Calu3 (cell line): ENCODE measurements at regions not wholly inside any gene's neighbourhood (a gene's known extent, or its start where the extent isn't known, plus 50 kb on each side); places are given as distances from the start of the nearest gene placed in this dataset.

Experiments used
- BruUV-seq: library from RNA; stranded (reverse); fragments of 400-500 nt; replicated peaks from 2 replicates; lab custom pipeline; 2021; lab: Mats Ljungman, UMichigan
- CTCF ChIA-PET: fragments of 300-600 bp; sonication (Branson Sonifier 250); formaldehyde crosslinking; loops from one replicate; lab custom pipeline; 2022; ENCODE audit warnings: antibody characterized with exemption; lab: Charles Lee
- DNase-seq: peaks from one replicate; pipeline ENCODE4 v3.0.0; 2022
- H3K27ac Mint-ChIP-seq: one replicate; pipeline ENCODE4 v1.8.0; 2022; ENCODE audit warnings: mixed read lengths; ENCODE audit not compliant: unreplicated experiment
- H3K27me3 Mint-ChIP-seq: one replicate; pipeline ENCODE4 v1.8.0; 2022; ENCODE audit warnings: mixed read lengths; ENCODE audit not compliant: unreplicated experiment
- H3K36me3 Mint-ChIP-seq: one replicate; pipeline ENCODE4 v1.8.0; 2022; ENCODE audit warnings: mild to moderate bottlenecking, moderate library complexity, mixed read lengths; ENCODE audit not compliant: insufficient read depth, unreplicated experiment
- H3K4me1 Mint-ChIP-seq: one replicate; pipeline ENCODE4 v1.8.0; 2022; ENCODE audit warnings: mild to moderate bottlenecking, low read depth, mixed read lengths; ENCODE audit not compliant: unreplicated experiment
- H3K4me3 Mint-ChIP-seq: one replicate; pipeline ENCODE4 v1.8.0; 2022; ENCODE audit warnings: mild to moderate bottlenecking, low read depth, moderate library complexity, mixed read lengths; ENCODE audit not compliant: unreplicated experiment
- H3K9me3 Mint-ChIP-seq: one replicate; pipeline ENCODE4 v1.8.0; 2022; ENCODE audit warnings: low read depth, mixed read lengths; ENCODE audit not compliant: unreplicated experiment
- CTCF ChIP-seq: fragments of 200-600 bp; IDR thresholded peaks from one replicate; pipeline ENCODE4 v1.8.0; 2022; ENCODE audit warnings: antibody characterized with exemption; ENCODE audit not compliant: unreplicated experiment
- intact Hi-C: fragments of 100-400 bp; cut with micrococcal nuclease; formaldehyde crosslinking; loops from one replicate; pipeline ENCODE4 v1.10.0; 2022; ENCODE audit not compliant: unreplicated experiment

DNA sequence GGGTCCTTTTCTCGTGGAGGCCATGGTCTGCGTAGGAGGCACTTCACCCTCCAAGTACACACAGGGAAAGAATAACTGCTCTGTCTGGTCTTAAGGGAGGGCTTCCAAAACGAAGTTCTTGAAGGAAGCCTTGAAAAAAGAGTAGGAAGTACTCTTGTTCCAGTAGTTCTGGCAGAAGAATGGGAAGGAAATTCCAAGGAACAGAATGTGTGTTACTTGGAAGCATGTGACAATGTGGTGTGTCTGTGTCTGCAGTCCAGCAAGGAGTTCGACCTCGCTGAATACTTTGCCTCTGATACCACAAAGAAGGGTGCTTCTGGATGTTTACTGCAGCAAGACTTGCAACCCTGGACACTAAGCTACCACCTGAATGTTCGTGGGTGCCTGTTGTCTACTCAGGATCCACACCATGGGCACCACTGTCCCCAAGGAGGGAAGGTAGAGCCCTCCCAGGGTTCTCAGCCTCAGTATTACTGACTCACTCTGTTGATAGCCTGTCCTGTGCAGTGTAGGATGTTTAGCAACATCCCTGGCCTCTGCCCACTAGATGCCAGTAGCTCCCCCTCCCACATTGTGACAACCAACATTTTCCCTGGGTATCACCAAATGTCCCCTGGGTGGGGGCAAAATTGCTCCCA, 471.6 kb upstream of the CDH4 start:
- intact Hi-C loops: no loop called here
- H3K4me1 Mint-ChIP-seq: no peaks in the 10 kb centered on the region
- no peaks in the 10 kb centered on the region for H3K27me3 Mint-ChIP-seq
- H3K9me3 Mint-ChIP-seq: peaks cover 9% of the 10 kb centered on the region
- H3K36me3 Mint-ChIP-seq: no peaks in the 10 kb centered on the region
- no peak overlapping the region for H3K4me3 Mint-ChIP-seq
- TF ChIP-seq CTCF: no peak
- no peak for DNase-seq
- no TSS peak for BruUV-seq
- H3K27ac Mint-ChIP-seq: no peak overlapping the region
- CTCF ChIA-PET: no interaction called here

DNA sequence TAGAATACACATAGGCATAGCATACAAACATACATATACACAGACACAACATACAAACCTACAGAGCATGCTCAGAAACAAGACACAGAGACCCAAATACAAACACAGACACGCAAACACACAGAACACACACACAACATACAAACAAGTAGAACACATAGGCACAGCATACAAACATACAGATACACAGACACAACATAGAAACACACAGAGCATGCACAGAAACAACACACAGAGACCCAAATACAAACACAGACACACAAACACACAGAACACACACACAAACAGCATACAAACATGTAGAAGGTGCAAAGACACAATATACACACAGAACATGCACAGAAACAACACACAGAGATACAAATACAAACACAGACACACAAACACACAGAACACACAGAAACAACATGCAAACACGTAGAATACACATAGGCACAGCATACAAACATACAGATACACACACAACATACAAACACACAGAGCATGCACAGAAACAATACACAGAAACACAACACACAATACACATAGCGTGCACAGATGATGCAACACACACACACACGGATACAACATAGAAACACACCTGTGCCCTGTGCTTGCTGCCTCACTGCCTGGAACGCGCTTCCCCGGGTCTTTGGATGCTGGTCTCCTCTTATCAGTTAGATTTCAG, 469.0 kb upstream of the CDH4 start:
- DNase-seq: no peak
- CTCF ChIA-PET: no interaction called here
- no peaks in the 10 kb centered on the region for H3K36me3 Mint-ChIP-seq
- no TSS peak for BruUV-seq
- intact Hi-C loops: no loop called here
- TF ChIP-seq CTCF: no peak
- H3K4me1 Mint-ChIP-seq: no peaks in the 10 kb centered on the region
- peaks cover 4% of the 10 kb centered on the region for H3K9me3 Mint-ChIP-seq
- H3K4me3 Mint-ChIP-seq: no peak overlapping the region
- H3K27me3 Mint-ChIP-seq: no peaks in the 10 kb centered on the region
- no peak overlapping the region for H3K27ac Mint-ChIP-seq

GRCh38 chr20:60785301-60785700, 466.8 kb upstream of the CDH4 start:
- no peak for DNase-seq
- H3K4me3 Mint-ChIP-seq: no peak overlapping the region
- no peak overlapping the region for H3K27ac Mint-ChIP-seq
- H3K27me3 Mint-ChIP-seq: no peaks in the 10 kb centered on the region
- CTCF ChIA-PET: no interaction called here
- no peak for TF ChIP-seq CTCF
- no peaks in the 10 kb centered on the region for H3K36me3 Mint-ChIP-seq
- no peaks in the 10 kb centered on the region for H3K4me1 Mint-ChIP-seq
- no TSS peak for BruUV-seq
- peaks cover 9% of the 10 kb centered on the region for H3K9me3 Mint-ChIP-seq
- intact Hi-C loops: no loop called here

- intact Hi-C loops: no loop called here
- no peak overlapping the region for H3K4me3 Mint-ChIP-seq
- no peaks in the 10 kb centered on the region for H3K27me3 Mint-ChIP-seq
- no peaks in the 10 kb centered on the region for H3K4me1 Mint-ChIP-seq
- no peak for DNase-seq
- no TSS peak for BruUV-seq
- peaks cover 14% of the 10 kb centered on the region for H3K9me3 Mint-ChIP-seq
- H3K27ac Mint-ChIP-seq: no peak overlapping the region
- CTCF ChIA-PET: no interaction called here
- no peaks in the 10 kb centered on the region for H3K36me3 Mint-ChIP-seq
- TF ChIP-seq CTCF: no peak
Measured at GRCh38 chr20:60785785-60786184, 466.3 kb upstream of the CDH4 start.
